GM21367 (cell line): ENCODE measurements at regions not wholly inside any gene's neighbourhood (a gene's known extent, or its start where the extent isn't known, plus 50 kb on each side); places are given as distances from the start of the nearest gene placed in this dataset.

Source experiments
- ATAC-seq: cut with Tn5 transposase; IDR thresholded peaks from one replicate; pipeline ENCODE4 v1.9.1; 2021; ENCODE audit not compliant: unreplicated experiment

GRCh38 chr12:126051611-126052107, 986.4 kb downstream of the AACS start:
- ATAC-seq, result no peak

GRCh38 chr12:126055521-126055920, 990.3 kb downstream of the AACS start:
- ATAC-seq, result no peak

- ATAC-seq, result no peak
Observed at GRCh38 chr12:126061777-126062176, 996.5 kb downstream of the AACS start.

- ATAC-seq, result no peak
Observed at GRCh38 chr12:126064028-126064427, 998.8 kb downstream of the AACS start.

GRCh38 chr12:126067626-126068329, 1002.5 kb downstream of the AACS start:
- no peak for ATAC-seq

- no peak for ATAC-seq
Observed at GRCh38 chr12:126069549-126070165, 1004.4 kb downstream of the AACS start.

- ATAC-seq, result no peak
Observed at GRCh38 chr12:126076515-126076914, 1011.3 kb downstream of the AACS start.

- ATAC-seq, result no peak
Observed at GRCh38 chr12:126083926-126084325, 1018.7 kb downstream of the AACS start.

GRCh38 chr12:126084480-126084879, 1019.2 kb downstream of the AACS start:
- no peak for ATAC-seq

GRCh38 chr12:126086242-126086641, 1021.0 kb downstream of the AACS start:
- ATAC-seq, result no peak

GRCh38 chr12:126087692-126088091, 1022.5 kb downstream of the AACS start:
- ATAC-seq, result no peak

GRCh38 chr12:126093908-126094307, 1028.7 kb downstream of the AACS start:
- no peak for ATAC-seq

GRCh38 chr12:126095748-126096510, 1030.7 kb downstream of the AACS start:
- no peak for ATAC-seq

- ATAC-seq, result no peak
Observed at GRCh38 chr12:126106706-126107105, 1041.5 kb downstream of the AACS start.

GRCh38 chr12:126107659-126108058, 1042.4 kb downstream of the AACS start:
- no peak for ATAC-seq

- ATAC-seq, result no peak
Observed at GRCh38 chr12:126108247-126108646, 1043.0 kb downstream of the AACS start.

- ATAC-seq, result no peak
Observed at GRCh38 chr12:126112141-126112540, 1046.9 kb downstream of the AACS start.

- ATAC-seq, result no peak
Observed at GRCh38 chr12:126112849-126113248, 1047.6 kb downstream of the AACS start.

GRCh38 chr12:126114441-126114840, 1049.2 kb downstream of the AACS start:
- ATAC-seq, result no peak

GRCh38 chr12:126117502-126117901, 1052.3 kb downstream of the AACS start:
- no peak for ATAC-seq

- ATAC-seq, result no peak
Observed at GRCh38 chr12:126139355-126139754, 1074.1 kb downstream of the AACS start.

- no peak for ATAC-seq
Observed at GRCh38 chr12:126144603-126145002, 1079.4 kb downstream of the AACS start.
